ENCODE measurements at regions not wholly inside any gene's neighbourhood (a gene's known extent, or its start where the extent isn't known, plus 50 kb on each side); places are given as distances from the start of the nearest gene placed in this dataset.

- no peak for DNase-seq (ENCODE audit: low spot score)
These were observed 54.5 kb downstream of the ADRA2A start for GRCh38 chr10:111131168-111131799.

- no peak for DNase-seq (ENCODE audit: low spot score)
These were observed 60.2 kb downstream of the ADRA2A start for GRCh38 chr10:111137007-111137406.

- DNase-seq (ENCODE audit: low spot score) = no peak
These were observed 60.8 kb downstream of the ADRA2A start for GRCh38 chr10:111137587-111137986.

GRCh38 chr10:111138544-111138943 lies 61.7 kb downstream of the ADRA2A start:
- no peak for DNase-seq (ENCODE audit: low spot score)

- no peak for DNase-seq (ENCODE audit: low spot score)
These were observed 62.7 kb downstream of the ADRA2A start for GRCh38 chr10:111139567-111139966.

GRCh38 chr10:111142092-111142768 lies 65.4 kb downstream of the ADRA2A start:
- no peak for DNase-seq (ENCODE audit: low spot score)

GRCh38 chr10:111146025-111146640 lies 69.3 kb downstream of the ADRA2A start:
- DNase-seq (ENCODE audit: low spot score) = no peak

GRCh38 chr10:111148025-111148424 lies 71.2 kb downstream of the ADRA2A start:
- DNase-seq (ENCODE audit: low spot score) = no peak

GRCh38 chr10:111148440-111148839 lies 71.6 kb downstream of the ADRA2A start:
- DNase-seq (ENCODE audit: low spot score) = no peak

GRCh38 chr10:111150691-111151090 lies 73.9 kb downstream of the ADRA2A start:
- no peak for DNase-seq (ENCODE audit: low spot score)

GRCh38 chr10:111151595-111152307 lies 74.9 kb downstream of the ADRA2A start:
- no peak for DNase-seq (ENCODE audit: low spot score)

GRCh38 chr10:111156754-111157153 lies 79.9 kb downstream of the ADRA2A start:
- DNase-seq (ENCODE audit: low spot score) = no peak

- no peak for DNase-seq (ENCODE audit: low spot score)
These were observed 81.8 kb downstream of the ADRA2A start for GRCh38 chr10:111158595-111158994.

GRCh38 chr10:111161109-111161874 lies 84.5 kb downstream of the ADRA2A start:
- DNase-seq (ENCODE audit: low spot score) = no peak

GRCh38 chr10:111171183-111171582 lies 94.4 kb downstream of the ADRA2A start:
- no peak for DNase-seq (ENCODE audit: low spot score)

GRCh38 chr10:111175787-111176186 lies 99.0 kb downstream of the ADRA2A start:
- DNase-seq (ENCODE audit: low spot score) = no peak

GRCh38 chr10:111177379-111177778 lies 100.5 kb downstream of the ADRA2A start:
- no peak for DNase-seq (ENCODE audit: low spot score)

GRCh38 chr10:111179514-111179913 lies 102.7 kb downstream of the ADRA2A start:
- DNase-seq (ENCODE audit: low spot score) = no peak

- no peak for DNase-seq (ENCODE audit: low spot score)
These were observed 109.5 kb downstream of the ADRA2A start for GRCh38 chr10:111186358-111186757.

- DNase-seq (ENCODE audit: low spot score) = no peak
These were observed 110.3 kb downstream of the ADRA2A start for GRCh38 chr10:111187096-111187495.

GRCh38 chr10:111199587-111199986 lies 122.8 kb downstream of the ADRA2A start:
- DNase-seq (ENCODE audit: low spot score) = no peak
